ENCODE measurements at regions not wholly inside any gene's neighbourhood (a gene's known extent, or its start where the extent isn't known, plus 50 kb on each side); places are given as distances from the start of the nearest gene placed in this dataset.

- Mint-ChIP-seq H3K27me3 (ENCODE audit: insufficient read depth, low read depth, poor library complexity) (no peaks in the 10 kb centered on the region), H3K9me3 (no peaks in the 10 kb centered on the region), H3K4me1 (peaks cover 12% of the 10 kb centered on the region; the same call in 2 of the 3 replicates), H3K36me3 (ENCODE audit: low read depth) (no peaks in the 10 kb centered on the region), H3K27ac (no peak overlapping the region), H3K4me3 (no peak overlapping the region)
- no peak for ATAC-seq
- Histone ChIP-seq H3K27me3 (ENCODE audit: insufficient read depth) (no peaks in the 10 kb centered on the region), H3K9me2 (ENCODE audit: insufficient read depth) (no peaks in the 10 kb centered on the region), H3F3A (replicated peaks; ENCODE audit: low read depth) (no peaks in the 10 kb centered on the region), H3K4me2 (no peak overlapping the region), H4K20me1 (replicated peaks; ENCODE audit: insufficient read depth) (no peaks in the 10 kb centered on the region), H3K79me2 (replicated peaks; ENCODE audit: insufficient read depth) (no peaks in the 10 kb centered on the region), H3K4me3 (no peak overlapping the region), H3K4me1 (ENCODE audit: insufficient read depth) (no peaks in the 10 kb centered on the region; the same call in 1 of the 2 replicates), H3K36me3 (ENCODE audit: insufficient read depth) (no peaks in the 10 kb centered on the region), H2AFZ (no peak overlapping the region), H3K27ac (ENCODE audit: low read depth) (no peak overlapping the region)
- TF ChIP-seq POLR2AphosphoS5 (IDR thresholded peaks at IDR 0.05; ENCODE audit: low read depth) (no peak), JUNB (IDR thresholded peaks at IDR 0.05; ENCODE audit: unreplicated experiment) (no peak), ETS1 (IDR thresholded peaks at IDR 0.05) (no peak), CREB1 (CRISPR knock-in tag; IDR thresholded peaks at IDR 0.05; ENCODE audit: low read depth) (no peak), ZNF331 (CRISPR knock-in tag; IDR thresholded peaks at IDR 0.05; ENCODE audit: low read depth) (no peak), STAT1 (IDR thresholded peaks at IDR 0.05; ENCODE audit: unreplicated experiment) (no peak), NANOG (IDR thresholded peaks at IDR 0.05; ENCODE audit: borderline replicate concordance) (no peak), EZH2phosphoT487 (IDR thresholded peaks at IDR 0.05; ENCODE audit: unreplicated experiment) (no peak), ZNF114 (CRISPR knock-in tag; IDR thresholded peaks at IDR 0.05) (no peak), EZH2 (IDR thresholded peaks at IDR 0.05; ENCODE audit: low read depth, unreplicated experiment) (no peak)
- TF ChIP-seq, protein P1, sequence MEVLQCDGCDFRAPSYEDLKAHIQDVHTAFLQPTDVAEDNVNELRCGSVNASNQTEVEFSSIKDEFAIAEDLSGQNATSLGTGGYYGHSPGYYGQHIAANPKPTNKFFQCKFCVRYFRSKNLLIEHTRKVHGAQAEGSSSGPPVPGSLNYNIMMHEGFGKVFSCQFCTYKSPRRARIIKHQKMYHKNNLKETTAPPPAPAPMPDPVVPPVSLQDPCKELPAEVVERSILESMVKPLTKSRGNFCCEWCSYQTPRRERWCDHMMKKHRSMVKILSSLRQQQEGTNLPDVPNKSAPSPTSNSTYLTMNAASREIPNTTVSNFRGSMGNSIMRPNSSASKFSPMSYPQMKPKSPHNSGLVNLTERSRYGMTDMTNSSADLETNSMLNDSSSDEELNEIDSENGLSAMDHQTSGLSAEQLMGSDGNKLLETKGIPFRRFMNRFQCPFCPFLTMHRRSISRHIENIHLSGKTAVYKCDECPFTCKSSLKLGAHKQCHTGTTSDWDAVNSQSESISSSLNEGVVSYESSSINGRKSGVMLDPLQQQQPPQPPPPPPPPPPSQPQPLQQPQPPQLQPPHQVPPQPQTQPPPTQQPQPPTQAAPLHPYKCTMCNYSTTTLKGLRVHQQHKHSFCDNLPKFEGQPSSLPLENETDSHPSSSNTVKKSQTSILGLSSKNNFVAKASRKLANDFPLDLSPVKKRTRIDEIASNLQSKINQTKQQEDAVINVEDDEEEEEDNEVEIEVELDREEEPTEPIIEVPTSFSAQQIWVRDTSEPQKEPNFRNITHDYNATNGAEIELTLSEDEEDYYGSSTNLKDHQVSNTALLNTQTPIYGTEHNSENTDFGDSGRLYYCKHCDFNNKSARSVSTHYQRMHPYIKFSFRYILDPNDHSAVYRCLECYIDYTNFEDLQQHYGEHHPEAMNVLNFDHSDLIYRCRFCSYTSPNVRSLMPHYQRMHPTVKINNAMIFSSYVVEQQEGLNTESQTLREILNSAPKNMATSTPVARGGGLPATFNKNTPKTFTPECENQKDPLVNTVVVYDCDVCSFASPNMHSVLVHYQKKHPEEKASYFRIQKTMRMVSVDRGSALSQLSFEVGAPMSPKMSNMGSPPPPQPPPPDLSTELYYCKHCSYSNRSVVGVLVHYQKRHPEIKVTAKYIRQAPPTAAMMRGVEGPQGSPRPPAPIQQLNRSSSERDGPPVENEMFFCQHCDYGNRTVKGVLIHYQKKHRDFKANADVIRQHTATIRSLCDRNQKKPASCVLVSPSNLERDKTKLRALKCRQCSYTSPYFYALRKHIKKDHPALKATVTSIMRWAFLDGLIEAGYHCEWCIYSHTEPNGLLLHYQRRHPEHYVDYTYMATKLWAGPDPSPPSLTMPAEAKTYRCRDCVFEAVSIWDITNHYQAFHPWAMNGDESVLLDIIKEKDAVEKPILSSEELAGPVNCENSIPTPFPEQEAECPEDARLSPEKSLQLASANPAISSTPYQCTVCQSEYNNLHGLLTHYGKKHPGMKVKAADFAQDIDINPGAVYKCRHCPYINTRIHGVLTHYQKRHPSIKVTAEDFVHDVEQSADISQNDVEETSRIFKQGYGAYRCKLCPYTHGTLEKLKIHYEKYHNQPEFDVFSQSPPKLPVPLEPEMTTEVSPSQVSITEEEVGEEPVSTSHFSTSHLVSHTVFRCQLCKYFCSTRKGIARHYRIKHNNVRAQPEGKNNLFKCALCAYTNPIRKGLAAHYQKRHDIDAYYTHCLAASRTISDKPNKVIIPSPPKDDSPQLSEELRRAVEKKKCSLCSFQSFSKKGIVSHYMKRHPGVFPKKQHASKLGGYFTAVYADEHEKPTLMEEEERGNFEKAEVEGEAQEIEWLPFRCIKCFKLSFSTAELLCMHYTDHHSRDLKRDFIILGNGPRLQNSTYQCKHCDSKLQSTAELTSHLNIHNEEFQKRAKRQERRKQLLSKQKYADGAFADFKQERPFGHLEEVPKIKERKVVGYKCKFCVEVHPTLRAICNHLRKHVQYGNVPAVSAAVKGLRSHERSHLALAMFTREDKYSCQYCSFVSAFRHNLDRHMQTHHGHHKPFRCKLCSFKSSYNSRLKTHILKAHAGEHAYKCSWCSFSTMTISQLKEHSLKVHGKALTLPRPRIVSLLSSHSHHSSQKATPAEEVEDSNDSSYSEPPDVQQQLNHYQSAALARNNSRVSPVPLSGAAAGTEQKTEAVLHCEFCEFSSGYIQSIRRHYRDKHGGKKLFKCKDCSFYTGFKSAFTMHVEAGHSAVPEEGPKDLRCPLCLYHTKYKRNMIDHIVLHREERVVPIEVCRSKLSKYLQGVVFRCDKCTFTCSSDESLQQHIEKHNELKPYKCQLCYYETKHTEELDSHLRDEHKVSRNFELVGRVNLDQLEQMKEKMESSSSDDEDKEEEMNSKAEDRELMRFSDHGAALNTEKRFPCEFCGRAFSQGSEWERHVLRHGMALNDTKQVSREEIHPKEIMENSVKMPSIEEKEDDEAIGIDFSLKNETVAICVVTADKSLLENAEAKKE (CRISPR knock-in tag; IDR thresholded peaks at IDR 0.05), result no peak
- TF ChIP-seq, protein P2, sequence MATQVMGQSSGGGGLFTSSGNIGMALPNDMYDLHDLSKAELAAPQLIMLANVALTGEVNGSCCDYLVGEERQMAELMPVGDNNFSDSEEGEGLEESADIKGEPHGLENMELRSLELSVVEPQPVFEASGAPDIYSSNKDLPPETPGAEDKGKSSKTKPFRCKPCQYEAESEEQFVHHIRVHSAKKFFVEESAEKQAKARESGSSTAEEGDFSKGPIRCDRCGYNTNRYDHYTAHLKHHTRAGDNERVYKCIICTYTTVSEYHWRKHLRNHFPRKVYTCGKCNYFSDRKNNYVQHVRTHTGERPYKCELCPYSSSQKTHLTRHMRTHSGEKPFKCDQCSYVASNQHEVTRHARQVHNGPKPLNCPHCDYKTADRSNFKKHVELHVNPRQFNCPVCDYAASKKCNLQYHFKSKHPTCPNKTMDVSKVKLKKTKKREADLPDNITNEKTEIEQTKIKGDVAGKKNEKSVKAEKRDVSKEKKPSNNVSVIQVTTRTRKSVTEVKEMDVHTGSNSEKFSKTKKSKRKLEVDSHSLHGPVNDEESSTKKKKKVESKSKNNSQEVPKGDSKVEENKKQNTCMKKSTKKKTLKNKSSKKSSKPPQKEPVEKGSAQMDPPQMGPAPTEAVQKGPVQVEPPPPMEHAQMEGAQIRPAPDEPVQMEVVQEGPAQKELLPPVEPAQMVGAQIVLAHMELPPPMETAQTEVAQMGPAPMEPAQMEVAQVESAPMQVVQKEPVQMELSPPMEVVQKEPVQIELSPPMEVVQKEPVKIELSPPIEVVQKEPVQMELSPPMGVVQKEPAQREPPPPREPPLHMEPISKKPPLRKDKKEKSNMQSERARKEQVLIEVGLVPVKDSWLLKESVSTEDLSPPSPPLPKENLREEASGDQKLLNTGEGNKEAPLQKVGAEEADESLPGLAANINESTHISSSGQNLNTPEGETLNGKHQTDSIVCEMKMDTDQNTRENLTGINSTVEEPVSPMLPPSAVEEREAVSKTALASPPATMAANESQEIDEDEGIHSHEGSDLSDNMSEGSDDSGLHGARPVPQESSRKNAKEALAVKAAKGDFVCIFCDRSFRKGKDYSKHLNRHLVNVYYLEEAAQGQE (IDR thresholded peaks at IDR 0.05; ENCODE audit: unreplicated experiment), result no peak
- TF ChIP-seq, protein P3, sequence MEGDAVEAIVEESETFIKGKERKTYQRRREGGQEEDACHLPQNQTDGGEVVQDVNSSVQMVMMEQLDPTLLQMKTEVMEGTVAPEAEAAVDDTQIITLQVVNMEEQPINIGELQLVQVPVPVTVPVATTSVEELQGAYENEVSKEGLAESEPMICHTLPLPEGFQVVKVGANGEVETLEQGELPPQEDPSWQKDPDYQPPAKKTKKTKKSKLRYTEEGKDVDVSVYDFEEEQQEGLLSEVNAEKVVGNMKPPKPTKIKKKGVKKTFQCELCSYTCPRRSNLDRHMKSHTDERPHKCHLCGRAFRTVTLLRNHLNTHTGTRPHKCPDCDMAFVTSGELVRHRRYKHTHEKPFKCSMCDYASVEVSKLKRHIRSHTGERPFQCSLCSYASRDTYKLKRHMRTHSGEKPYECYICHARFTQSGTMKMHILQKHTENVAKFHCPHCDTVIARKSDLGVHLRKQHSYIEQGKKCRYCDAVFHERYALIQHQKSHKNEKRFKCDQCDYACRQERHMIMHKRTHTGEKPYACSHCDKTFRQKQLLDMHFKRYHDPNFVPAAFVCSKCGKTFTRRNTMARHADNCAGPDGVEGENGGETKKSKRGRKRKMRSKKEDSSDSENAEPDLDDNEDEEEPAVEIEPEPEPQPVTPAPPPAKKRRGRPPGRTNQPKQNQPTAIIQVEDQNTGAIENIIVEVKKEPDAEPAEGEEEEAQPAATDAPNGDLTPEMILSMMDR (conservative IDR thresholded peaks at IDR 0.05; ENCODE audit: low read depth in 2 of 2), result no peak
- no peak for DNase-seq (ENCODE audit: low spot score)
These were observed 571.4 kb upstream of the ZNF804A start for GRCh38 chr2:184026961-184027360.

All from GM23338 (cell line).